ENCODE measurements at regions not wholly inside any gene's neighbourhood (a gene's known extent, or its start where the extent isn't known, plus 50 kb on each side); places are given as distances from the start of the nearest gene placed in this dataset.

DNA sequence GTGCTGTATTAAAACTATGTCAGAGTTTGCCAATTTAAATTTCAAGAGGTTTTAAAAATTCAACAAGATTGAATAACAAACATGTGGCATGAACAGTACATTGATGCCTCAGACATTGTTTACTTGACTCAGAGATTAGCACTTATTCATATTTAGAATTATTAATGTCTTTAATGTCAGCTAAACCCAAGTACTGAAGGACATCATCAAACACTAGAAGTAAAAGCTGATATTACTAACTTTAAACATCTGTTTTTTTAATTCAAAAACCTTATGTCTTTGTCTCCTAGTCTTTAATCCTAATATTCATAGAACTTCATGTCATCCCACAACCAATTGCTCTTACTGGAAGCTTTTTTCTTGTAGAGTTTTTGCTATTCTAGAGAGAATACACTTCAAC lies 406.2 kb upstream of the PCDH7 start:
- Histone ChIP-seq H3K4me1 (ENCODE audit: control extremely low read depth in 1 of 4, control insufficient read depth in 4 of 4, insufficient read depth in 4 of 4, low read length in 3 of 4) (no peaks in the 10 kb centered on the region), H3K27me3 (replicated peaks in 2 of 5; ENCODE audit: control insufficient read depth in 4 of 5, insufficient read depth in 5 of 5, low read length in 4 of 5) (no peaks in the 10 kb centered on the region), H3K36me3 (ENCODE audit: control insufficient read depth in 4 of 4, insufficient read depth in 4 of 4, low read length in 3 of 4) (no peaks in the 10 kb centered on the region), H3K27ac (ENCODE audit: insufficient read depth in 1 of 2, low read depth in 1 of 2, low read length in 2 of 2, poor library complexity in 1 of 2, severe bottlenecking in 2 of 2) (no peak overlapping the region), H3K4me3 (ENCODE audit: control insufficient read depth in 1 of 7, extremely low read depth in 1 of 7, insufficient read depth in 4 of 7, low read depth in 2 of 7, low read length in 6 of 7) (no peak overlapping the region), H3K9me3 (ENCODE audit: control extremely low read depth in 1 of 5, control insufficient read depth in 4 of 5, insufficient read depth in 2 of 5, low read depth in 1 of 5, low read length in 4 of 5) (no peaks in the 10 kb centered on the region)
- ChIA-PET POLR2A (interaction anchor here (0.5 kb wide), 1 partner anchor 1115 kb away, joined by 3 read pairs; no protein-coding TSS in a partner anchor), CTCF (no interaction called here)
- DNase-seq: no peak

DNA sequence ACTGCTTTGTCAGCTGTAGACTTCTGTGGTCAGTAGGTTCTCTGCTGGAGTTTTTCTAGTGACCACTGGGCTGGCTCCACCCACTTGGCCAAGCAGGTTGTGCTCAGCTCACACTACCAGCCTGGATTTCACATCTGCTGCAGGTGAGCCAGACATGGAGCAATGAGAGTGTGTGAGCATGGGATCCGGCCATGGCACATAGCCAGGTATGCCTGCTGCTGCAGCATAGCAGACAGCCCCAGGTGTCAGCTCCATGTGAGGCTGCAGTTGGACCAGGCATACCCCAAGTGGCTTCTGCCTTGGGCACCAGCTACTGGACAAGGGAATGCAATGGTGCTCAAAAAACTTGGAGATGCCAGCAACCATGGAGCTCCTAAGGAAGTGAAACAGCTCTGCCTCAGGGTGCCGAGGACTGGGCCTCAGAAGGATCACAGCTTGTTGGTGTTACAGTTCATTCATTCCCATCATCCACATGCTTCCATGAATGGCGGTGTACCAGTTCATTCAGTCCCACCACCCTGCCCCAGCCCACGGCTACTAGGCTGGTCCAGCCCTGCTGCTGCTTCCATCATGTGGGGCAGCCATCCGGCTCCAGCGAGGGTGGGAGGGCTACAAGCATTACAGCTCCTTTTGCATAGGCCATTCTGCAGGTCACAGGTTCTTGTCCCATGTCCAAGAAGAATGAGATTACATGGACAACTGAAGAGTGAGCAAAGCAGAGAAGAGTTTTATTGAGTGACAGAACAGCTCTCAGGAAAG lies 389.1 kb upstream of the PCDH7 start:
- ChIA-PET POLR2A (no interaction called here), CTCF (interaction anchor here (1.2 kb wide), 1 partner anchor 20 kb away, joined by 3 read pairs; no protein-coding TSS in a partner anchor)
- no peaks in the 10 kb centered on the region for H3K36me3 ChIP-seq (ENCODE audit: control insufficient read depth in 4 of 4, insufficient read depth in 4 of 4, low read length in 3 of 4)
- H3K27me3 ChIP-seq (replicated peaks in 2 of 5; ENCODE audit: control insufficient read depth in 4 of 5, insufficient read depth in 5 of 5, low read length in 4 of 5): no peaks in the 10 kb centered on the region
- WGBS (ENCODE audit: insufficient coverage): 90% methylated on average over 6 of the region's 6 CpGs
- no peak overlapping the region for H3K27ac ChIP-seq (ENCODE audit: insufficient read depth in 1 of 2, low read depth in 1 of 2, low read length in 2 of 2, poor library complexity in 1 of 2, severe bottlenecking in 2 of 2)
- no peak overlapping the region for H3K4me3 ChIP-seq (ENCODE audit: control insufficient read depth in 1 of 7, extremely low read depth in 1 of 7, insufficient read depth in 4 of 7, low read depth in 2 of 7, low read length in 6 of 7)
- H3K4me1 ChIP-seq (ENCODE audit: control extremely low read depth in 1 of 4, control insufficient read depth in 4 of 4, insufficient read depth in 4 of 4, low read length in 3 of 4): no peaks in the 10 kb centered on the region
- no peak for DNase-seq
- peaks cover 0 to 10% (median 6%) of the 10 kb centered on the region in 5 experiments for H3K9me3 ChIP-seq (ENCODE audit: control extremely low read depth in 1 of 5, control insufficient read depth in 4 of 5, insufficient read depth in 2 of 5, low read depth in 1 of 5, low read length in 4 of 5)

DNA sequence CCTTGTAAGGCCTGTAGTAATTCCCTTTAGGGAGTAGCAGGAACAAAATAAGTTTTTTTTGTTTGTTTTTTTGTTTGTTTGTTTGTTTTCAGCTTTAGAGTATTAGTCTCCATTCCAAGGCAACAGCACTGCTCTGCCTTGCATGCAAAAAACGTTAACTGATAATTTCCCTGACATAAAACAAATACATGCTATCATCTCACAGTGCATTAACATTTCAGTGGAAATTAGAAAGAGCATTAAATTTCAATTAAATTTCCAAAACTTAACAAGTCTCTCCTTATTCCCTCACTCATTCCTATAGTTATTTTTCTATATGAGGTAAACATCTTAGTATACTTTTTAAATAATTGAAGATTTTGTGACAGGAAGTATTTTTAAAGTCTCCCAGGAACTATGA lies 378.4 kb upstream of the PCDH7 start:
- POLR2A ChIA-PET: no interaction called here
- DNase-seq: no peak
- Histone ChIP-seq H3K36me3 (ENCODE audit: control insufficient read depth in 4 of 4, insufficient read depth in 4 of 4, low read length in 3 of 4) (no peaks in the 10 kb centered on the region), H3K4me1 (ENCODE audit: control extremely low read depth in 1 of 4, control insufficient read depth in 4 of 4, insufficient read depth in 4 of 4, low read length in 3 of 4) (no peaks in the 10 kb centered on the region), H3K9me3 (ENCODE audit: control extremely low read depth in 1 of 5, control insufficient read depth in 4 of 5, insufficient read depth in 2 of 5, low read depth in 1 of 5, low read length in 4 of 5) (no peaks in the 10 kb centered on the region), H3K4me3 (ENCODE audit: control insufficient read depth in 1 of 7, extremely low read depth in 1 of 7, insufficient read depth in 4 of 7, low read depth in 2 of 7, low read length in 6 of 7) (no peak overlapping the region), H3K27me3 (replicated peaks in 2 of 5; ENCODE audit: control insufficient read depth in 4 of 5, insufficient read depth in 5 of 5, low read length in 4 of 5) (no peaks in the 10 kb centered on the region), H3K27ac (ENCODE audit: insufficient read depth in 1 of 2, low read depth in 1 of 2, low read length in 2 of 2, poor library complexity in 1 of 2, severe bottlenecking in 2 of 2) (no peak overlapping the region)
- CTCF ChIA-PET: no interaction called here
- WGBS (ENCODE audit: insufficient coverage): no CpG with 5 or more reads among the region's 1 CpG

DNA sequence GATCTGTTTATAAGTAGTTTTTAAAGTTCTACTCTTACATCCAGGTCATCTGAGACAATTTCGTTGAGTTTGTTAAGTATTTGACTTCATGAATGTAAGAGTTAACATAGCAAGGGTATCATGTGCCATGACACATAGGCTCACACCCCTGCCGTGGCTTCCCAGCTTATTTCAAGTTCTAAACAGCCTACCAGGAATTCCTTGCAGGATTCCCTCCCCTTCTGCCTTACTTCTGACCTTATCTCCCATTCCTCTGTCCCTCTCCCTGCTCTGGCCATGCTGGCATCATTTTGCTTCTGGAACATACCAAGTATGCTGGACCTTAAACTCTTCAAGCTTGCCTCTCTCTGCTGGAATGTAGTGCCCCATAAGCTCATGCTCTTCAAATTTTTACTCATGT lies 369.9 kb upstream of the PCDH7 start:
- no peaks in the 10 kb centered on the region for H3K27me3 ChIP-seq (replicated peaks in 2 of 5; ENCODE audit: control insufficient read depth in 4 of 5, insufficient read depth in 5 of 5, low read length in 4 of 5)
- no peaks in the 10 kb centered on the region for H3K4me1 ChIP-seq (ENCODE audit: control extremely low read depth in 1 of 4, control insufficient read depth in 4 of 4, insufficient read depth in 4 of 4, low read length in 3 of 4)
- no peak for DNase-seq
- CTCF ChIA-PET: interaction anchor here (1.3 kb wide), 1 partner anchor 19 kb away, joined by 3 read pairs; no protein-coding TSS in a partner anchor
- H3K36me3 ChIP-seq (ENCODE audit: control insufficient read depth in 4 of 4, insufficient read depth in 4 of 4, low read length in 3 of 4): no peaks in the 10 kb centered on the region
- POLR2A ChIA-PET: no interaction called here
- 77% methylated on average over 1 of the region's 2 CpGs for WGBS (ENCODE audit: insufficient coverage)
- H3K9me3 ChIP-seq (ENCODE audit: control extremely low read depth in 1 of 5, control insufficient read depth in 4 of 5, insufficient read depth in 2 of 5, low read depth in 1 of 5, low read length in 4 of 5): no peaks in the 10 kb centered on the region
- no peak overlapping the region for H3K27ac ChIP-seq (ENCODE audit: insufficient read depth in 1 of 2, low read depth in 1 of 2, low read length in 2 of 2, poor library complexity in 1 of 2, severe bottlenecking in 2 of 2)
- H3K4me3 ChIP-seq (ENCODE audit: control insufficient read depth in 1 of 7, extremely low read depth in 1 of 7, insufficient read depth in 4 of 7, low read depth in 2 of 7, low read length in 6 of 7): no peak overlapping the region

DNA sequence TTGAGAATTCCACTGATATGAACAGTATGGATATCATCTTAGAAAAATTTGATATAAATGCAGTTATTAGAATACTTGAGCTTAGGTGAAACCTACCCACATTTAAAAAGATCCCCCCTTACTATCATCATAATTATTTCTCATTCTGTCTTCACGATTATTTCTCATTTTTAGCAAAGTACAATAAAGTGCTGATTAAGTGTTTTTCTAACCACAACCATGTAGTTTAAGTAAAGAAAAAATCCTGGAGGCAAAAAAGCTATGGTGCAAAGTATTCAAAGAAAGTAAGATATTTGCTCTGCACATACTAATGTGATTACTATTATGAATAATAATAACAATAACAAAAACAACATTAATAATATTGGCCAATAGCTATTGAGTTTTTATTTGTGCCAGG lies 365.6 kb upstream of the PCDH7 start:
- ChIA-PET CTCF (no interaction called here), POLR2A (no interaction called here)
- Histone ChIP-seq H3K27ac (ENCODE audit: insufficient read depth in 1 of 2, low read depth in 1 of 2, low read length in 2 of 2, poor library complexity in 1 of 2, severe bottlenecking in 2 of 2) (no peak overlapping the region), H3K27me3 (replicated peaks in 2 of 5; ENCODE audit: control insufficient read depth in 4 of 5, insufficient read depth in 5 of 5, low read length in 4 of 5) (no peaks in the 10 kb centered on the region), H3K9me3 (ENCODE audit: control extremely low read depth in 1 of 5, control insufficient read depth in 4 of 5, insufficient read depth in 2 of 5, low read depth in 1 of 5, low read length in 4 of 5) (no peaks in the 10 kb centered on the region), H3K4me3 (ENCODE audit: control insufficient read depth in 1 of 7, extremely low read depth in 1 of 7, insufficient read depth in 4 of 7, low read depth in 2 of 7, low read length in 6 of 7) (no peak overlapping the region), H3K36me3 (ENCODE audit: control insufficient read depth in 4 of 4, insufficient read depth in 4 of 4, low read length in 3 of 4) (no peaks in the 10 kb centered on the region), H3K4me1 (ENCODE audit: control extremely low read depth in 1 of 4, control insufficient read depth in 4 of 4, insufficient read depth in 4 of 4, low read length in 3 of 4) (no peaks in the 10 kb centered on the region)
- no peak for DNase-seq
- no CpG with 5 or more reads among the region's 1 CpG for WGBS (ENCODE audit: insufficient coverage)

DNA sequence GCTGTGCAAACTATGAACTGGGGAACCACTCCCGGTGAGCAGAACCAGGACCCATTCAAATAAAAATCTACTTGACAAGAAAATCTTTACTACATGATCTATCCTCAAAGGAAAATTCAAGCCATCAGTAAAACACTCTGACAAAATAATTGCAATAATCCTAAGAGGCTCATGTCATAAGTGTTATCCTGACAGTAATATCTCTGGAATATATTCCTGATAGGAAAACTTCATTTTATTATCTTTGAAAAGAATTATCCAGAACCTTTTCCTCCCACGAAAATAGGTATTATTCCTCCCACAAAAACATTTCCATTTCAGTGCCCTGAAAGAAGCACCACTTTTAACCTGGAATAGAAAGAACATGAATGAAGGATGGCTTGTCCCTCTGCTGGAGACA lies 357.7 kb upstream of the PCDH7 start:
- no peak for DNase-seq
- Histone ChIP-seq H3K9me3 (ENCODE audit: control extremely low read depth in 1 of 5, control insufficient read depth in 4 of 5, insufficient read depth in 2 of 5, low read depth in 1 of 5, low read length in 4 of 5) (no peaks in the 10 kb centered on the region), H3K36me3 (ENCODE audit: control insufficient read depth in 4 of 4, insufficient read depth in 4 of 4, low read length in 3 of 4) (no peaks in the 10 kb centered on the region), H3K4me3 (ENCODE audit: control insufficient read depth in 1 of 7, extremely low read depth in 1 of 7, insufficient read depth in 4 of 7, low read depth in 2 of 7, low read length in 6 of 7) (no peak overlapping the region), H3K27me3 (replicated peaks in 2 of 5; ENCODE audit: control insufficient read depth in 4 of 5, insufficient read depth in 5 of 5, low read length in 4 of 5) (no peaks in the 10 kb centered on the region), H3K27ac (ENCODE audit: insufficient read depth in 1 of 2, low read depth in 1 of 2, low read length in 2 of 2, poor library complexity in 1 of 2, severe bottlenecking in 2 of 2) (no peak overlapping the region), H3K4me1 (ENCODE audit: control extremely low read depth in 1 of 4, control insufficient read depth in 4 of 4, insufficient read depth in 4 of 4, low read length in 3 of 4) (no peaks in the 10 kb centered on the region)
- WGBS (ENCODE audit: insufficient coverage): no CpG with 5 or more reads among the region's 2 CpGs
- CTCF ChIA-PET: no interaction called here
- POLR2A ChIA-PET: no interaction called here

DNA sequence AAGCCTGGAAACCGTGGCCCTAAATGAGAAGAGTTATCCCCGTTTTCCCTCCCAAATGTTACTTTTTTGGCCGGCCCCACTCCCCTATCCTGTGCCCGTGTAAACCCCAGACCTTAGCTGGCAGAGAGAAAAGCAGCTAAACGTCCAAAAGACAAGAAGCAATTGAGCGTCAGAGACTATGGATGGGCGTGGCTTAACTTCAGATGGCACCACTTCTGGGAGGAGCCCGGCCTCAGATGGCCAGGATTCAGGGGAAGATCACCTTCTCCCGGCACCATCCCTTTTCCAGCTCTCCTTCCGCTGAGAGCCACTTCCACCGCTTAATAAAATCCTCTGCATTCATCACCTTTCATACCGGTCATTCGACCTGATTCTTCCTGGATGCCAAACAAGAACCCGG lies 350.1 kb upstream of the PCDH7 start:
- H3K9me3 ChIP-seq (ENCODE audit: control extremely low read depth in 1 of 5, control insufficient read depth in 4 of 5, insufficient read depth in 2 of 5, low read depth in 1 of 5, low read length in 4 of 5): no peaks in the 10 kb centered on the region
- no peak for DNase-seq
- 94% methylated on average over 13 of the region's 14 CpGs for WGBS (ENCODE audit: insufficient coverage)
- no peak overlapping the region for H3K27ac ChIP-seq (ENCODE audit: insufficient read depth in 1 of 2, low read depth in 1 of 2, low read length in 2 of 2, poor library complexity in 1 of 2, severe bottlenecking in 2 of 2)
- no peaks in the 10 kb centered on the region for H3K36me3 ChIP-seq (ENCODE audit: control insufficient read depth in 4 of 4, insufficient read depth in 4 of 4, low read length in 3 of 4)
- CTCF ChIA-PET: no interaction called here
- no peak overlapping the region for H3K4me3 ChIP-seq (ENCODE audit: control insufficient read depth in 1 of 7, extremely low read depth in 1 of 7, insufficient read depth in 4 of 7, low read depth in 2 of 7, low read length in 6 of 7)
- no peaks in the 10 kb centered on the region for H3K4me1 ChIP-seq (ENCODE audit: control extremely low read depth in 1 of 4, control insufficient read depth in 4 of 4, insufficient read depth in 4 of 4, low read length in 3 of 4)
- no peaks in the 10 kb centered on the region for H3K27me3 ChIP-seq (replicated peaks in 2 of 5; ENCODE audit: control insufficient read depth in 4 of 5, insufficient read depth in 5 of 5, low read length in 4 of 5)
- POLR2A ChIA-PET: no interaction called here
